NCI-H146 (cell line): ENCODE measurements at regions not wholly inside any gene's neighbourhood (a gene's known extent, or its start where the extent isn't known, plus 50 kb on each side); places are given as distances from the start of the nearest gene placed in this dataset.
"Not testable (repeated sequence)": the region's sequence is repeated elsewhere in the genome, so short reads cannot be mapped to it uniquely, and the experiment has no call there.

Experiments
- DNase-seq: peaks from one replicate; lab custom pipeline; 2025; lab: John Stamatoyannopoulos, UW

DNA sequence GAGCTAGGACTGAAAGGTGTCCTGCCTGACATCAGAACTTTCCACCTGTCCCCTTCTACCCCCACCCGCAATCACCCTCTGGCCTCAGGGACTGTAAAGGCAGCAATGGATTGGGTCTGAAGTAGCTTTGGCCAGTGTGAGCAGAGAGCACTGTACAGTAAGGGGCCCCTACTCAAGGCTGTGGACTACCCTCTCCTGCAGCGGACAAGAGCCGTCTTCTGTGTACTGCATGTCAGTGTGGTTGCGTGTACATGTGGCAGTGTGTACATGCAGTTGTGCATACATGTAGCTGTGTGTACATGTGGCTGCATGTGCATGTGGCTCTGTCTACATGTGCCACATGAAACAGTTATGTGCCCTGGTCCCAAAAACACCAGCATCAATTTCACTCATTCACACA is 205.9 kb upstream of the LINGO1 start:
- no peak for DNase-seq

GRCh38 chr15:77838061-77838460 is 205.3 kb upstream of the LINGO1 start:
- DNase-seq: no peak

GRCh38 chr15:77837649-77838025 is 204.9 kb upstream of the LINGO1 start:
- no peak for DNase-seq

- DNase-seq: no peak
Observed at GRCh38 chr15:77836906-77837648, 204.4 kb upstream of the LINGO1 start.

GRCh38 chr15:77836121-77836692 is 203.5 kb upstream of the LINGO1 start:
- peak; percentile 12 for DNase-seq

GRCh38 chr15:77834276-77834990 is 201.7 kb upstream of the LINGO1 start:
- DNase-seq: no peak

DNA sequence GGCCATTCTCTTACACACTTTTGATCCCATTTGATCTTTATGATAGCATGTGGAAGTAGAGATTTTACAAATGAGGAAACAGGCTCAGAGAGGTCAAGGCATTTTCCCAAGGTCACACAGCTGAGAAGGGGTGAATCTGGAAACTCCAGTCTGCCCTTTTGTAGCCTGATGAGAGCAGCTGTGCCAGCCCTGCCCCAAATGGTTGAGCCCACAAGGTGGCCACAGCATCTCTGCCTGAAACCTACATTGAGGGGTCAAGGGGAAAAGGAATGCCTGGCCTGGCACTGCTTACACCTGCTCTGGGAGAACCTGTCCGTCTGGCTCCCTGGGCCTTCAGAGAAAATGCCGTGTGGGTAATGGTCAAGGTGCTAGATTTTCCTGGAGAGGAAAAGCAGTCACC is 200.2 kb upstream of the LINGO1 start:
- no peak for DNase-seq

DNA sequence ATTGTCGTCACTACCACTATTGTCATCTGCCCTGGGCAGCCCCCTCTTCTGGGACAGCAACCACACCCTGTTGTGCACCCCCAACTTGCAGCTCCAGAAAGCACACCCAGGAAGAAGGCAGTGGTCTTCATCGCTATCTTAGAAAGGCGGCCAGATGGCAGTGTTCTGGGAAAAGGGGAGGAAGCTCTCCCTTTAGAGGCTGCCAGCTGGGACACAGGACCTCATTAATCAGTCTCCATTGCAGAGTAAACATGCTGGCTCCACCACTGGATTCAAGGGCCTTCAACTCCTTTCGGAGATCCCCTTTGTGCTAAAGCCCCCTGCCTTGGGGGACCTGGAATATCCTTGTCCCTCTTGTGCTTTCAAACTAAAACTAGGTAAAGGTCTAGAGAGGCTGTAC is 199.3 kb upstream of the LINGO1 start:
- DNase-seq: no peak

DNA sequence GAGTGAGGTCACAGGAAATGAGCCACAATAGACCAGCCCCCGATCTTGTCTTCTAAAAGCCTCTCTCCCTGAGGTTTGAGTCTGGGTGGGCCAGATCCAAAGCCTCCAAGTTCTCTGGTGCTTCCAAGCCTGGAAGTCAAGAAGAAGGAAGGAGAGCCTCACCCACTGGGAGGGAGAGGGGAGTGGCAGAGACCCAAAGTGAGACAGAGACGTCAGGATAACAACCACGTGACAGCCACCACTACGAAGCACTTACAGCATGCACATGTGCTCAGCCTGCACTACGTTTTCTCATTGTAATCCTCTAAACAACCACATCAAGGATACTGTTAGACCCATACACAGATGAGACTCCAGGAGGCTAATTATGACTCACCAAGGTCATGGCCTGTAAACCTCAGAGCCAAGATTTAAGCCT is 197.3 kb upstream of the LINGO1 start:
- DNase-seq: no peak

DNA sequence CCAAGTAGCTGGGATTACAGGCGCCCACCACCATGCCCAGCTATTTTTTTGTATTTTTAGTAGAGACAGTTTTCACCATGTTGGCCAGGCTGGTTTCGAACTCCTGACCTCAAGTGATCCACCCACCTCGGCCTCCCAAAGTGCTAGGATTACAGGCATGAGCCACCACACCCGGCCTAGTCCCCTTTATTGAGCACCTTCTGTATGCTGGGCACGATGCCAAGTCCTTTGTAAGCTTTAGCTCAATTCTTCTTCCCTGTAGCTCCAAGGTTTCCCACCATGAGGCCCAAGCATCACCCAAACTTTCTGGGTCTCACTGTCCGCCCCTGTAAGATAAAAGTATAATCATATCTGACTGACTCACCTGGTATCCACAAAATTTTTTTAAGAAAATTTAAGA is 196.6 kb upstream of the LINGO1 start:
- not testable (repeated sequence) for DNase-seq

GRCh38 chr15:77827860-77828259 is 195.1 kb upstream of the LINGO1 start:
- DNase-seq: no peak

DNA sequence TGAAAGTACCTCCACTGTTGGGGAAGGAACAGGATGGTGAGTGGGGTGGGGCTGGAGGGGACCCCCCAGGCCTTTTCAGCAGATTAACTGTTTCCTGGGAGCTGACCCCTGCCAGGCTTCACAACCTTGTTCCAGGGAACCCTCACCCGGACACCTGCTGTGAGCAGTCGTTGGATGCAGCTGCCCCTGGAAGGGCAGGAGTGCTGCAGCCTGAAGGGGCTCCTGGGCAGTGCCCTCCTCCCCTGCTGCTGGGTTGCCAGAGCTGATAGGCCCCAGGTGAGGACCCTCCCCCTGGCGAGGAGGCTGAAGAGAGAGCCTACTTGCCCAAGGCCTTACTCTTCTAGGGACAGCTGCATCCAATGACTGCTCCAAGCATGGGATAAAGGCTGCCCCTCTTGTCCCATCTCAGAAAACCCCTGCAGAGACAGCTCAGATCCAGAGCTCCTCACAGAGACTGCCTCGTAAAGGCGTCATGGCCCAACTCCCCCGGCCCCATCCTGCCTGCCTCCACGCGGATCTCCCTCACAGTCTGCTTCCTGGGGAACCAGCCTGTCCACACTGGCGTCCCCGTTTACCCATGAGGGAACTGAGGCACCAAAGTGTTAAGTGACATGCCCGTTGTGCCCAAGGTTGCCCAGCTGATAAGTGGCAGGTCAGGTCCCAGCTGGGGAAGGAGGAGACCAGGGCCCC is 193.4 kb upstream of the LINGO1 start:
- DNase-seq: no peak

- no peak for DNase-seq
Observed at GRCh38 chr15:77825546-77825945, 192.8 kb upstream of the LINGO1 start.

- DNase-seq: no peak
Observed at GRCh38 chr15:77825252-77825542, 192.5 kb upstream of the LINGO1 start.

GRCh38 chr15:77824361-77825251 is 191.9 kb upstream of the LINGO1 start:
- no peak for DNase-seq

GRCh38 chr15:77823736-77824135 is 191.0 kb upstream of the LINGO1 start:
- DNase-seq: no peak

DNA sequence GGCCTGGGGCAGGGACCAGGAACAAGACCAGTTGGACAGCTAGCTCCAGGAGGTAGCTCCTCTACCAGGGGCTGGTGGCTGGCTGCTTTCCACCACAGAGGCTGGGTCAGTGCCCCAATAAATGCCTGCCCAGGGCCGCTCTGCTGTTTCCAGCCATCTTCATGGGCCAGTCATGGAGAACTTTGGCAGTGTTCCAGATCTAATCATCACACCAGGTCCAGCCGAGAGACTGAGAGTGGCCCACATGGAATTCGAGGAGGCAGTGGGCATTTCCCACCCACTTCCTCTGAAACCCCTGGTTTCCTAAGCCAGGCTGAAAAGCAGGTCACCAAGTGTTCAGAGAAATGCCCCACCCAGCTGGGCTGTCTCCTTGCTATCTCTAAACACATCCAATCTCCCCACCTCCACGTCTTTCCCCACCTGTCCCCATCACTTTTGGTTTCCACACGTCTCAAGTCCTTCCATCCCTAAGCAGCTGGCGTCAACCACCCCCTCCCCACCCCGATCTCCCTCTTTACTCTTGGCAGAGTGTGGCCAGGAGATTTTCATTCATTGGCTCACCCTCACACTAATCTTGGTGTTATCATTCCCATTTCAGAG is 190.0 kb upstream of the LINGO1 start:
- no peak for DNase-seq

- DNase-seq: no peak
Observed at GRCh38 chr15:77821959-77822256, 189.2 kb upstream of the LINGO1 start.

DNA sequence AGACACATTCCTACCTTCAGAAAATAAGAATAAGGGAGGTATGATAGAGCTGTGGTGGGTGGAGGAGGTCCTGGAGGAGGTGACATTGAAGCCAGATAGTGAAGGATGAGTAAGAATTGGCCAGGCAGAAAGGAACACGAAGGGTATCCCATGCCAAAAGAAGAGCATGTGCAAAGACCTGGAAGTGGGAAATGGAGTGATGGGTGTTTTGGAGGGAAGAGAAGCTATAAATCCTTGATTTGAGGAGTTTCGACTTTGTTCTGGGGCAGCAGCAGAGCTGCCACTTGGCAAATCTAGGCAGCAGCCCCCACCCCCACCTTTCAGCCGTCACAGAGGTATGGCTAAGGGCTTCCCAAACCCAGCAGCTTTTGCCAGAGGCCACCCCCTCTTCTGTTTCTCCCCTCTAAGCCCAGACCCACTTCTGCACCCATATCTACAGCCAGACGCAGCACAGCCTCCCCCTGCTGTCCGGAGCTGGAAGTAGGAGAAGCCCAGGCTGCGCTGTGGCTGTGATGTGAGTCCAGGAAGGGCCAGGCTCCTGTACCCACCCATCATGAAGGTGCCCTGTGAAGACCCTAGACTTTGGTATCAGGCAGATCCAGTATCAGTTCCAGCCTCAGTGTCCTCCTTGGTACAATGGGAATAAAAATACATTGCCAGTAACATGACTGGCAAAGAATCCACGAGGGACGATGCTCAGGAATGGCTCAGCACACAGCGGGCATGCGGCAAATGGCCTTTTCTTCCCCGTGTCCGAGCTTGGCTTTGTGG is 188.7 kb upstream of the LINGO1 start:
- peak; percentile 62 for DNase-seq

DNA sequence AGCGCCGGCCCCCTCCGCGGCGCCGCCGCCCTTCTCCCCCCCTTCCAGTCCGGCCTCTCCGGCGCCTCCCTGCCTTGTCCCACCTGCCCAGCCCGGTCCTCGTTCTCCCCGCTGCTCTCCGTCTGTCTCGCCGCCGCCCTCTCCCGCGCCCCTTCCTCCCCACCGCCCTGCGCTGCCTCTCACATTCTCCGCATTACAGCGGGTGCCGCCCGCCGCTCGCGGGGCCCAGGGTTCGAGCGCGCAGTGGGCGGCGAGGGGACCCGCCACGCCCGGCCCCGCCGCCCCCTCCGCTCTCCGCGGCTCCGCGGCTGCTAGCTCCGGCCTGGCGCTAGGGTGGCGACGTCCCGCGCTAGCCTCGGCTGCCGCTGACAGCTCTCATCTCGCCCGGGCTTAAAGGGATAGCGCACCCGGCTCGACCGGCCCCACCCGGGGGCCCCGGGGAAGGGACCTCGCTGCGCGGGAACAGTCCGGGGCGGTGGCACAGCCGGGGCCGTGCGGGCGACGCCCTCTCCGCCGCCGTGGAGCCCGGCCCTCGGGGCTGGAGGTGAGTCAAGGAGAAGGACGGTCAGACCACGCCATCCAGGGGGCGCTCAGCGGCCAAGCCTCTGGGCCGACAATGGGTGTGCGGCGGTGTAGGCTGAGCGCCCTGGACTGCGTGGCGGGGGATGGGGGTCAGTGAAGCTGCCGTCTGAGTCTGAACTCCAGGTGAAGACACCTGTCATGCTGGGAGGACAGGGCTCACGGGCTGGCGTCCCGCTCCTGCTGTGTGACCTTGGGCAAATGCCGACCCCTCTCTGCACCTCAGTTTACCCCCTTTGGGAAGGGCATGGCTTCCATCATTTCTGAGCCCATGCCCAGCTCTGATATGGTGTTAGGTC is 187.4 kb upstream of the LINGO1 start:
- peak; percentile 74 for DNase-seq
